A549 (cell line): ENCODE measurements at regions not wholly inside any gene's neighbourhood (a gene's known extent, or its start where the extent isn't known, plus 50 kb on each side); places are given as distances from the start of the nearest gene placed in this dataset.

ENCODE experiments used
- CEBPB ChIP-seq, 2 experiments: fragments of >200 bp in 1 of 2; sonication (Bioruptor Twin) in 1 of 2; formaldehyde crosslinking in 1 of 2; IDR thresholded peaks; 2 replicates each; pipeline ENCODE4 v1.6.1; 2012 to 2016
- CTCF ChIP-seq: fragments of >200 bp; sonication (Bioruptor Twin); formaldehyde crosslinking; IDR thresholded peaks from 3 replicates; pipeline ENCODE4 v1.5.1; 2016
- E2F6 ChIP-seq: IDR thresholded peaks from 2 replicates; pipeline ENCODE4 v1.6.1; 2012; ENCODE audit warnings: low read depth, borderline replicate concordance
- EP300 ChIP-seq, 2 experiments: fragments of >200 bp; sonication (Bioruptor Twin); formaldehyde crosslinking; IDR thresholded peaks; 2 replicates in 1 of 2; 3 replicates in 1 of 2; pipeline ENCODE4 v1.6.1; 2016 to 2017
- KDM5A ChIP-seq: fragments of 200-600 bp; sonication (generic); IDR thresholded peaks from 2 replicates; pipeline ENCODE4 v1.6.1; 2016; ENCODE audit warnings: antibody characterized with exemption, mild to moderate bottlenecking
- POLR2A ChIP-seq: IDR thresholded peaks from 2 replicates; pipeline ENCODE4 v1.6.1; 2012; ENCODE audit warnings: mild to moderate bottlenecking, low read length
- REST ChIP-seq: fragments of 200-600 bp; sonication (generic); IDR thresholded peaks from 2 replicates; pipeline ENCODE4 v1.6.1; 2016; ENCODE audit warnings: antibody characterized with exemption, mild to moderate bottlenecking, moderate library complexity

GRCh38 chr7:92930404-92930803 lies 94.0 kb upstream of the CDK6 start:
- TF ChIP-seq CTCF (no peak), CEBPB (IDR thresholded peaks at IDR 0.05) (no peak), REST (no peak), POLR2A (no peak), EP300 (IDR thresholded peaks at IDR 0.05) (no peak), KDM5A (no peak), E2F6 (no peak)
